Amniotic stem cell (primary cell): ENCODE measurements at regions not wholly inside any gene's neighbourhood (a gene's known extent, or its start where the extent isn't known, plus 50 kb on each side); places are given as distances from the start of the nearest gene placed in this dataset.

Experiments
- DNase-seq: peaks from one replicate; lab custom pipeline; 2025; lab: John Stamatoyannopoulos, UW

GRCh38 chr14:101372894-101373620 lies 188.2 kb upstream of the DIO3 start:
- no peak for DNase-seq

GRCh38 chr14:101373690-101374295 lies 187.5 kb upstream of the DIO3 start:
- DNase-seq, result no peak

GRCh38 chr14:101374373-101375338 lies 186.6 kb upstream of the DIO3 start:
- DNase-seq, result no peak

- no peak for DNase-seq
These were observed 184.2 kb upstream of the DIO3 start for GRCh38 chr14:101377069-101377468.

- no peak for DNase-seq
These were observed 181.5 kb upstream of the DIO3 start for GRCh38 chr14:101379842-101380241.

GRCh38 chr14:101380512-101380911 lies 180.8 kb upstream of the DIO3 start:
- DNase-seq, result no peak

- no peak for DNase-seq
These were observed 180.4 kb upstream of the DIO3 start for GRCh38 chr14:101380940-101381339.

GRCh38 chr14:101383737-101384338 lies 177.5 kb upstream of the DIO3 start:
- no peak for DNase-seq

- DNase-seq, result no peak
These were observed 166.9 kb upstream of the DIO3 start for GRCh38 chr14:101394374-101394773.

DNA sequence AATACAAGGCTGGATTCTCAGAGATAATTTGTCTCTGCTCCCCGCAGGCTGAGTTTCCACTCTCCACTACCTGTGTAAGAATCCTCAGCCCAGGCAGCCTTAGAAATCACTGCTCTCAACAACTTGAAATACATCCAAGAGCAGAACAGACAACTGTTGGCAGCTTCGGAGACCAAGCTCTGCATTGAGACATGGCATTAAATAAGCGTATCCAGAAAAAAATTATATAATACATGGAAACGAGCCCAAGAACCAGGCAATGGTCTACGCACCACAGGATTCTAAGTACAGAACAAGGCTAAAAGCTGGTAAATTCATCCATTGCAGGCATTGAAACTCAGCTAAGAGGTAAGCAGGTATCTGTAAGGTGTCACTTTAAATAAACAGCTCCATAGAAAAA lies 165.5 kb upstream of the DIO3 start:
- DNase-seq, result no peak

DNA sequence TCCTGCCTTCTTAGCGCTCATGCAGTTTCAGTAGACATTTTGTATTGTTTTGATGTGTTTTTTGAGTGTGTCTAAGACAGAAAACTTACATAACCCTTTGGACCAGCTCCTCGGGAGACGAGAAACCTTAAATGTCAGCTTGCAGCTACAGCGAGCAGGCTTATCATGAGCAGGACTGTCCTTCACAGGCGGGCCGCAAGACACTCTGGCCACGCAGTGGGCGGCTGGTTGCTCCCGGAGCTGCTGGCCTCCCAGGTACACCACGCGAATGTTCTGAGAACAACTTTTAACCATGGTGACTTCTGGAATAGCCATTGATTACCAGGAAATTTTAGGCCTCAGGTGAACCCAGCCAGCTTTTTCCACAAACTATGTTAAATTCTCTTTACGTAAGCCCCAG lies 164.1 kb upstream of the DIO3 start:
- DNase-seq, result no peak

DNA sequence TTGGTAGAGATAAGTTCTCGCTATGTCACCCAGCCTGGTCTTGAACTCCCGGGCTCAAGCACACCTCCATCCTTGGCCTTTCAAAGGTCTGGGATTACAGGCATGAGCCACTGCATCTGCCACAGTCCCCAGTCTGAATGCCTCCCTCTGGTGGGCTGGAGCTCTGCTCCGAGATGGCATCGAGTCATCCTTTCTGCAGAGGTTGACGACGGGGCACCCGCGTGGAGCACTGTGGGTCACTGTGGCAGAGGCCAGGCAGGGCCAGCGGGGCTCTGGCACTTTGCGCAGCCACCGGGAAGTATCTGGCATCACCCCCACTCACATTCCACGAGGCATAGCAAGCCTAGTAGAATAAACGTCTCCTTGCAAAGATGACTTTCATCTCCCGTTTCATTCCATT lies 163.3 kb upstream of the DIO3 start:
- no peak for DNase-seq

- no peak for DNase-seq
These were observed 161.4 kb upstream of the DIO3 start for GRCh38 chr14:101399737-101400517.

DNA sequence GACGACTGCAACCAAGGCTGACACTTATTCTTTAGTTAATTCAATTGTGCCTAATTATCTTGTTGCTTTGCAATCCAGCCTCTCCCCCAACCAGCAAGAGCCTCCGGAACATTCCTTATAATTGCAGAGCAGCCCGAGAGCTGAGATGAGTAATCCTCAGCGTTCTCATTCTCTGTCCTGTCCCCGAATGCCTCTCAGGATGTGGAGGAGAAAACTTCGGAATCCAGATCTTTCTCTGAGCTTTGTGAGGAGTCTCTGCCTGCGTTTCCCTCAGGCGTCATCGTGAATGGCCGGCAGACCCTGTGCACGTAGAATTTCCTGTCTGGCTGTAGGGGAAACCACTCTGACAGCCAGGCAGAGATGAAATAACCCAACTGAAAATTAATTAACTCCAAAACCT lies 160.5 kb upstream of the DIO3 start:
- no peak for DNase-seq

GRCh38 chr14:101402936-101403660 lies 158.2 kb upstream of the DIO3 start:
- DNase-seq, result no peak

- no peak for DNase-seq
These were observed 156.7 kb upstream of the DIO3 start for GRCh38 chr14:101404426-101405170.

- no peak for DNase-seq
These were observed 156.0 kb upstream of the DIO3 start for GRCh38 chr14:101405171-101405883.

DNA sequence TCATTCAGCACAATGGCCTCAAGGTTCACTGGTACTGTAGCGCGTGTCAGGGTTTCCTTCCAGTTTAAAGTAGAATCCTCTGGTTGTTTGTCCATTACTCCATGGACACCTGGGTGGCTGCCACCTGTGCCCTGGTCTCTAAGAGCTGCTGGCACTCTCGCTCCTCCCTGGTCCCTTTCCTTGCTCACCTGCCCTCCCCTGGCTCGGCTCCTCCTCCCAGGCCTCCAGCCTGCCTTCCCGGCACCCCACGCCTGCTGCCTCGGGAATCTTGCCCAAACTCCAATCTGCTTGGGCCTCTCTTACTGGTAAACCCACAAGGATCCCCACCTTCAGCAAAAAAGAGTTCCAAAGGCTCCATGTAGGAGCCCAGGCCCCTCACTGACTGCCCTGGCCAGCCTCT lies 154.4 kb upstream of the DIO3 start:
- DNase-seq, result no peak

DNA sequence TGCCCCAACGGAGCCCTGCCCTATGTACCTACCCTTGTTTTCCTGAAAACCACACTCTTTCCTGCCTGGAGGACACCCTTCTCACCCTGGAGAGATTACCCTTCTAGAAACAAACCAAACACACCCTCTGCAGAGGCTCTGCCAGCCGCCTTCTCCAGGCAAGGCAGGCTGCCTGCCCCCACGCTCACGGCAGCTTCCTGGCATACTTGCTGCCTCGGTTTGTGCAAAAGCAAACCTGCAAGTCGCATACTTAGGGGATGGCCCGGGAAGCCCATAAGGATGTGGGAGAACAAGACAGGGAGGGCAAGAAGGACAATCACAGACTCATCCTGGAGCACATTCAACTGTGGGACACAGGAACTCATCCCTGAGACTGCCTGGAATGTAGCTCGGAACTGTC lies 154.0 kb upstream of the DIO3 start:
- no peak for DNase-seq
